Astrocyte (in vitro differentiated cells and primary cell): ENCODE measurements at regions not wholly inside any gene's neighbourhood (a gene's known extent, or its start where the extent isn't known, plus 50 kb on each side); places are given as distances from the start of the nearest gene placed in this dataset.

ENCODE experiments used
- CTCF ChIP-seq: IDR thresholded peaks from 2 replicates; pipeline ENCODE4 v1.5.1; 2011; ENCODE audit warnings: low read depth, mild to moderate bottlenecking, inconsistent platforms, low read length, moderate library complexity; ENCODE audit not compliant: insufficient read depth
- EZH2 ChIP-seq: IDR thresholded peaks from 2 replicates; pipeline ENCODE4 v1.6.1; 2012; ENCODE audit warnings: mild to moderate bottlenecking, low read length, inconsistent platforms; ENCODE audit not compliant: insufficient read depth

DNA sequence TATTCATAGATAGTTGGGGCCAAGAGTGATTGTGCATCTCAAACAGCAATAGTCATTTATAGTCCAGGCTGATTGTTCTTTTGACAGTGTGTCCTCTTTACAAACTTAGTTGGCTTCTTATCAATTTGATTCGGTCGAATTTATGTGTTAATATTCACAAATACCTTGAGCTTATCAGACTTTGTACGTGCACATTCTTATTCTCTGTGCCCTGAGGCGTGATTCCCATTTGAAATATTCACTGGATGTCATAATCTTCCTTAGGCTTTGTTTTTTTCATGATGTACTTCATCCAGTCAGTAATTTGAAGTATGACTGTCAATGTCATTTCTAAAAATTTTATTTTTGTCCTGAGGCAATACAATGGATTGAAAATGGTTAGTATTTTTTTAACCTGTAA is 263.5 kb upstream of the PCDH7 start:
- TF ChIP-seq CTCF (no peak), EZH2 (no peak)
